H9 (cell line): ENCODE measurements at regions not wholly inside any gene's neighbourhood (a gene's known extent, or its start where the extent isn't known, plus 50 kb on each side); places are given as distances from the start of the nearest gene placed in this dataset.

Source experiments
- DNase-seq: peaks from one replicate; pipeline ENCODE4 v3.0.0-alpha.2; 2017
- H2AFZ ChIP-seq: one replicate; pipeline ENCODE4 v1.6.1; 2013; ENCODE audit warnings: mild to moderate bottlenecking, low read length, control low read depth, moderate library complexity
- H2AK5ac ChIP-seq: 2 replicates; pipeline ENCODE4 v1.6.1; 2013; ENCODE audit warnings: low read length, control low read depth, mixed read lengths; ENCODE audit not compliant: insufficient read length
- H2BK120ac ChIP-seq: one replicate; pipeline ENCODE4 v1.6.1; 2013; ENCODE audit warnings: low read depth, mild to moderate bottlenecking, low read length, control low read depth, inconsistent platforms; ENCODE audit not compliant: poor library complexity, severe bottlenecking
- H2BK12ac ChIP-seq: 2 replicates; pipeline ENCODE4 v1.6.1; 2013; ENCODE audit warnings: low read length, control low read depth, mixed read lengths, low read depth; ENCODE audit not compliant: insufficient read length
- H2BK15ac ChIP-seq: 2 replicates; pipeline ENCODE4 v1.6.1; 2013; ENCODE audit warnings: low read depth, low read length, control low read depth
- H2BK20ac ChIP-seq: one replicate; pipeline ENCODE4 v1.6.1; 2013; ENCODE audit warnings: low read depth, mild to moderate bottlenecking, low read length, control low read depth, inconsistent platforms; ENCODE audit not compliant: poor library complexity, severe bottlenecking
- H2BK5ac ChIP-seq: 2 replicates; pipeline ENCODE4 v1.6.1; 2013; ENCODE audit warnings: low read length, control low read depth, mixed read lengths; ENCODE audit not compliant: insufficient read length
- H3K14ac ChIP-seq: 2 replicates; pipeline ENCODE4 v1.6.1; 2013; ENCODE audit warnings: low read length, control low read depth; ENCODE audit not compliant: insufficient read depth
- H3K18ac ChIP-seq: 2 replicates; pipeline ENCODE4 v1.6.1; 2013; ENCODE audit warnings: low read depth, mild to moderate bottlenecking, mixed read lengths, low read length, control low read depth; ENCODE audit not compliant: insufficient read length
- H3K23ac ChIP-seq: 2 replicates; pipeline ENCODE4 v1.6.1; 2013; ENCODE audit warnings: low read length, control low read depth, mixed read lengths, low read depth; ENCODE audit not compliant: insufficient read length
- H3K23me2 ChIP-seq: 2 replicates; pipeline ENCODE4 v1.6.1; 2013; ENCODE audit warnings: low read depth, mild to moderate bottlenecking, mixed read lengths, low read length, control low read depth; ENCODE audit not compliant: insufficient read length, poor library complexity, severe bottlenecking
- H3K27ac ChIP-seq: 2 replicates; pipeline ENCODE4 v1.5.1; 2013; ENCODE audit warnings: low read length, control low read depth, mixed read lengths, low read depth; ENCODE audit not compliant: insufficient read length
- H3K27me3 ChIP-seq: 2 replicates; pipeline ENCODE4 v1.6.1; 2013; ENCODE audit warnings: low read length, control low read depth, inconsistent platforms; ENCODE audit not compliant: insufficient read depth
- H3K4ac ChIP-seq: 2 replicates; pipeline ENCODE4 v1.6.1; 2013; ENCODE audit warnings: low read depth, mild to moderate bottlenecking, control low read depth, inconsistent platforms, low read length, moderate library complexity
- H3K4me1 ChIP-seq: 2 replicates; pipeline ENCODE4 v1.6.1; 2013; ENCODE audit warnings: low read length, control low read depth, inconsistent platforms; ENCODE audit not compliant: insufficient read depth
- H3K4me2 ChIP-seq: 2 replicates; pipeline ENCODE4 v1.6.1; 2013; ENCODE audit warnings: low read length, control low read depth, mixed read lengths; ENCODE audit not compliant: insufficient read length, insufficient read depth
- H3K56ac ChIP-seq: 2 replicates; pipeline ENCODE4 v1.6.1; 2013; ENCODE audit warnings: low read depth, mild to moderate bottlenecking, mixed read lengths, low read length, control low read depth; ENCODE audit not compliant: insufficient read length
- H3K79me1 ChIP-seq: 2 replicates; pipeline ENCODE4 v1.6.1; 2013; ENCODE audit warnings: low read depth, mild to moderate bottlenecking, moderate library complexity, low read length, control low read depth, inconsistent platforms; ENCODE audit not compliant: insufficient read depth, poor library complexity, severe bottlenecking
- H3K79me2 ChIP-seq: 2 replicates; pipeline ENCODE4 v1.6.1; 2013; ENCODE audit warnings: low read length, control low read depth, inconsistent platforms; ENCODE audit not compliant: insufficient read depth
- H3K9ac ChIP-seq: 2 replicates; pipeline ENCODE4 v1.6.1; 2013; ENCODE audit warnings: low read length, control low read depth, mixed read lengths; ENCODE audit not compliant: insufficient read length; ENCODE audit errors: extremely low read depth
- H3K9me3 ChIP-seq: one replicate; pipeline ENCODE4 v1.6.1; 2013; ENCODE audit warnings: low read depth, low read length, inconsistent platforms; ENCODE audit not compliant: control insufficient read depth
- H3T11ph ChIP-seq: one replicate; pipeline ENCODE4 v1.6.1; 2013; ENCODE audit warnings: mild to moderate bottlenecking, low read length, control low read depth, inconsistent platforms
- H4K20me1 ChIP-seq: one replicate; pipeline ENCODE4 v1.6.1; 2013; ENCODE audit not compliant: control insufficient read depth, insufficient read length, insufficient read depth
- H4K5ac ChIP-seq: 2 replicates; pipeline ENCODE4 v1.6.1; 2013; ENCODE audit warnings: low read depth, mild to moderate bottlenecking, mixed read lengths, low read length, control low read depth; ENCODE audit not compliant: insufficient read length
- H4K8ac ChIP-seq: replicated peaks from 2 replicates; pipeline ENCODE4 v1.6.1; 2013; ENCODE audit warnings: low read length, control low read depth, mixed read lengths, low read depth; ENCODE audit not compliant: insufficient read length
- H4K91ac ChIP-seq: 2 replicates; pipeline ENCODE4 v1.6.1; 2013; ENCODE audit warnings: low read depth, mild to moderate bottlenecking, moderate library complexity, mixed read lengths, low read length, control low read depth; ENCODE audit not compliant: insufficient read length
- H3K27ac Mint-ChIP-seq, 3 experiments: 2 replicates in 2 of 3; 3 replicates in 1 of 3; pipeline ENCODE4 v1.8.0; 2020 to 2021; ENCODE audit warnings: mixed read lengths in 3 of 3, mild to moderate bottlenecking in 1 of 3, moderate library complexity in 1 of 3
- H3K27me3 Mint-ChIP-seq: 2 replicates; pipeline ENCODE4 v1.8.0; 2021; ENCODE audit warnings: low read depth, mild to moderate bottlenecking, moderate library complexity, mixed read lengths
- H3K36me3 Mint-ChIP-seq, 3 experiments: 2 replicates in 2 of 3; 3 replicates in 1 of 3; pipeline ENCODE4 v1.8.0; 2020 to 2021; ENCODE audit warnings: low read depth in 3 of 3, mixed read lengths in 3 of 3; ENCODE audit not compliant: insufficient read depth in 1 of 3
- H3K4me1 Mint-ChIP-seq, 2 experiments: 2 replicates each; pipeline ENCODE4 v1.8.0; 2020; ENCODE audit warnings: mixed read lengths in 2 of 2
- H3K4me3 Mint-ChIP-seq, 2 experiments: 2 replicates in 1 of 2; 3 replicates in 1 of 2; pipeline ENCODE4 v1.8.0; 2020 to 2021; ENCODE audit warnings: mild to moderate bottlenecking in 2 of 2, mixed read lengths in 2 of 2, moderate library complexity in 1 of 2
- H3K9me3 Mint-ChIP-seq, 2 experiments: 2 replicates in 1 of 2; 3 replicates in 1 of 2; pipeline ENCODE4 v1.8.0; 2020; ENCODE audit warnings: mild to moderate bottlenecking in 2 of 2, mixed read lengths in 2 of 2, moderate library complexity in 1 of 2
- CTCF ChIP-seq: fragments of 200-600 bp; sonication (generic); conservative IDR thresholded peaks from 3 replicates; pipeline ENCODE4 v1.8.0; 2021; ENCODE audit warnings: antibody characterized with exemption, mild to moderate bottlenecking
- WGBS: extraction: QIAGEN DNeasy Blood & Tissue Kit; methylation state at CpG from one replicate; pipeline ENCODE4 v1.1.7; 2013; ENCODE audit warnings: missing lambda C conversion rate, low lambda C conversion rate, mixed read lengths; ENCODE audit not compliant: insufficient read length; ENCODE audit errors: extremely low coverage; 5-methylcytosine and 5-hydroxymethylcytosine counted together

DNA sequence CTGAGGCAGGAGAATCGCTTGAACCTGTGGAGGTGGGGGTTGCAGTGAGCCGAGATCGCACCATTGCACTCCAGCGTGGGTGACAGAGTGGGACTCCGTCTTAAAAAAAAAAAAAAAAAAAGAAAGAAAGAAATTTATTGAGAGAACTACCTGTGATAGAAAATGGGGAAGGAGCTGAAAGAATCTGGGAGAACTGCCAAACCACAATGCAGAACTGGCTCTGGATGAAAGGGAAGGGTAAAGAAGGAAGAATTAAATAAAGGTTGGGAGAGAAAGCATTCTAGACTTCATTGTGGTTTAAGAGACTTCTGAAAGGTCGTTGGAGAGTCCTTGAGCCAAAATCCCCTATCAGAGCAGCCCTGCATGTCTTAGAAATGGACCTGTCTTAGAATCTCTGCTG lies 567.9 kb upstream of the HTR2C start:
- Histone ChIP-seq H3K23me2 (no peaks in the 10 kb centered on the region), H3K9ac (no peak overlapping the region), H3K18ac (no peak overlapping the region), H2BK120ac (no peak overlapping the region), H3T11ph (no peak overlapping the region), H4K5ac (no peak overlapping the region), H3K4ac (no peak overlapping the region), H3K56ac (no peak overlapping the region), H3K27me3 (no peaks in the 10 kb centered on the region), H3K79me1 (no peaks in the 10 kb centered on the region), H4K8ac (no peak overlapping the region), H3K14ac (no peak overlapping the region), H2AFZ (no peak overlapping the region), H3K9me3 (no peaks in the 10 kb centered on the region), H3K79me2 (no peaks in the 10 kb centered on the region), H2AK5ac (no peak overlapping the region), H2BK5ac (no peak overlapping the region), H4K20me1 (no peaks in the 10 kb centered on the region), H3K4me1 (peaks cover 6% of the 10 kb centered on the region; the same call in 1 of the 2 replicates), H3K27ac (no peak overlapping the region), H4K91ac (no peak overlapping the region), H2BK20ac (no peak overlapping the region), H3K4me2 (no peak overlapping the region), H3K23ac (no peak overlapping the region), H2BK15ac (no peak overlapping the region), H2BK12ac (no peak overlapping the region)
- H3K9me3 Mint-ChIP-seq, result peaks cover 0 to 5% of the 10 kb centered on the region in 2 experiments; a peak in 3 of 5 replicates
- no peak for TF ChIP-seq CTCF
- H3K4me3 Mint-ChIP-seq, result no peak overlapping the region
- WGBS, result no CpG with 5 or more reads among the region's 6 CpGs
- peak overlapping the region in 2 of 3 experiments; percentile 13 to 26; a peak in 4 of 7 replicates for H3K27ac Mint-ChIP-seq
- peaks cover 37 to 46% of the 10 kb centered on the region in 2 experiments for H3K4me1 Mint-ChIP-seq
- no peaks in the 10 kb centered on the region for H3K27me3 Mint-ChIP-seq
- H3K36me3 Mint-ChIP-seq, result peaks cover 0 to 14% (median 10%) of the 10 kb centered on the region in 3 experiments; a peak in 4 of 7 replicates
- DNase-seq, result no peak
